ENCODE measurements at regions not wholly inside any gene's neighbourhood (a gene's known extent, or its start where the extent isn't known, plus 50 kb on each side); places are given as distances from the start of the nearest gene placed in this dataset.

GRCh38 chr15:60278879-60279278, 118.9 kb downstream of the ANXA2 start:
- no peak for TF ChIP-seq MAX (IDR thresholded peaks at IDR 0.05)
- TF ChIP-seq SP1 (IDR thresholded peaks at IDR 0.05) = no peak
- no peak for TF ChIP-seq TAF1 (conservative IDR thresholded peaks at IDR 0.05)
- no peak for TF ChIP-seq CTCF (IDR thresholded peaks at IDR 0.05; ENCODE audit: low read depth, low read length, missing input control)
- TF ChIP-seq ZBTB33 (IDR thresholded peaks at IDR 0.05) = no peak
- no peak for TF ChIP-seq RAD21 (IDR thresholded peaks at IDR 0.05)
- TF ChIP-seq ATF3 (IDR thresholded peaks at IDR 0.05) = no peak
- TF ChIP-seq YY1 (IDR thresholded peaks at IDR 0.05) = no peak
- no peak for TF ChIP-seq HNF4G (IDR thresholded peaks at IDR 0.05)
- no peak for TF ChIP-seq EGR1 (IDR thresholded peaks at IDR 0.05; ENCODE audit: low read depth in 2 of 2)
